GM19324 (cell line): ENCODE measurements at regions not wholly inside any gene's neighbourhood (a gene's known extent, or its start where the extent isn't known, plus 50 kb on each side); places are given as distances from the start of the nearest gene placed in this dataset.
"Not testable (repeated sequence)": the region's sequence is repeated elsewhere in the genome, so short reads cannot be mapped to it uniquely, and the experiment has no call there.

ENCODE experiments used
- ATAC-seq: cut with Tn5 transposase; IDR thresholded peaks from one replicate; pipeline ENCODE4 v1.9.1; 2021; ENCODE audit warnings: mild to moderate bottlenecking, moderate library complexity; ENCODE audit not compliant: unreplicated experiment, low FRiP score

GRCh38 chr4:67412153-67412712 is 133.1 kb downstream of the CENPC start:
- ATAC-seq = not testable (repeated sequence)

DNA sequence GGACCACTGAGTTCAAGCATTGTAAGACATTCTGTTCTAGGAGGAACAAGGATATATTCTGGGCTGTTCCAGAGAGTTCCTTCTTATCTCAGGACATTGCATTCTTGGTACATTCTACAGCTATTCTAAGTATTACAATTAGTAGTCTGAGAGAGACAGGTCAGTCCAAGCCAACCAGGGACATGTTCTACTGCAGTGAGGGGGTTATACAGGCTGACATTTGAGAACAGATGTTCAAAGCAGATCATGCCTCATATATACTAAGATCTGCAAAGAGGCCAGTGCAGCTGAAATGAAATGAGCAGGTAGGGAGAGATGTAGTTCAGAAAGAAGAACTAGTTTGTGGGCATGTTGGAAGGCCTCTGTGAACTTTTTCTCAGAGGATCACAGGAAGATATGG is 142.0 kb downstream of the CENPC start:
- ATAC-seq = no peak

GRCh38 chr4:67401902-67402301 is 143.4 kb downstream of the CENPC start:
- no peak for ATAC-seq

DNA sequence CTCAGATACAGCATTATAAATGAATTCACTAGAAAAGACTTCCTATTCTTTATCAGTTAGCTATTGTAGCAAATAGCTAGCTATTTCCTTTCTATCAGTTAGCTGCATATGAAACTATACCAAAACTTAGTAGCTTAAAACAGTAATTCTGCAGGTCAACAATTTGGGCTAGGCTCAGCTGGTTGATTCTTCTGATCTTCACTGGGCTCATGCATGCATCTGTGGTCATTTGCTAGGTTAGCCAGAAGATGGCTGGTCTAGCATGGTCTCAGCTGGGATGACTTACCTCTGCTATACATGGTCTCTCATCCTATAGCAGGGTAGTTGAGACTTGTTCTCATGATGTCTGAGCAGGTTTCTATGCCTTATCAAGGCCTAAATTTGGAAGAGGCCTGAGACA is 147.4 kb downstream of the CENPC start:
- ATAC-seq = no peak

- no peak for ATAC-seq
Observed at GRCh38 chr4:67397031-67397430, 148.3 kb downstream of the CENPC start.

- ATAC-seq = no peak
Observed at GRCh38 chr4:67396008-67396407, 149.3 kb downstream of the CENPC start.

DNA sequence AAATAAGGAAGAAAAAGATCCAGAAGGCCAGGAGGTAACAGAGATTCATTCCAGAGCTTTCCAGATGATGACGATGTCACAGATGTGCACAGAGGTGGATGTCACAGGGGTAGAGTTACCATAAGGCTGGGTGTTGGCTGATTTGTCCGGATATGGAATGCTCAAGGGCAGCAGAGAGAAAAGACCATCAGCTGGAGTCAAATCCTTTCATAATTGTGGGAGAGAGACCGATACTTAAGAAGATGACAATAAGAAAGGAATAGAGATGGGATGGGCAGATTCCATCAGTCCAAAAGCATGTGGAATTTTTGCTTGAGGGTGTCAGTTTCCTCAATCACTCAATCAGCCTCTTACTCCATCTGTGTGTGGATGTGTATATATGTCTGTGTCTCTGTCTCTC is 150.4 kb downstream of the CENPC start:
- ATAC-seq = no peak

- no peak for ATAC-seq
Observed at GRCh38 chr4:67393699-67394281, 151.5 kb downstream of the CENPC start.

GRCh38 chr4:67393007-67393406 is 152.3 kb downstream of the CENPC start:
- no peak for ATAC-seq

DNA sequence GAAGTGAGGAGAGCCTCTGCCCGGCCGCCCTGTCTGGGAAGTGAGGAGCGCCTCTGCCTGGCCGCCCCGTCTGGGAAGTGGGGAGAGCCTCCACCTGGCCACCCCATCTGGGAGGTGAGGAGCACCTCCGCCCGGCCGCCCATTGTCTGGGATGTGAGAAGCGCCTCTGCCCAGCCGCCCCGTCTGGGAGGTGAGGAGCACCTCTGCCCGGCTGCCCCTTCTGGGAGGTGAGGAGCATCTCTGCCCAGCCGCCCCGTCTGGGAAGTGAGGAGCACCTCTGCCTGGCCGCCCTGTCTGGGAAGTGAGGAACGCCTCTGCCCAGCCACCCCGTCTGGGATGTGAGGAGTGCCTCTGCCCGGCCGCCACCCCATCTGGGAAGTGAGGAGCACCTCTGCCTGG is 163.9 kb downstream of the CENPC start:
- ATAC-seq = not testable (repeated sequence)

DNA sequence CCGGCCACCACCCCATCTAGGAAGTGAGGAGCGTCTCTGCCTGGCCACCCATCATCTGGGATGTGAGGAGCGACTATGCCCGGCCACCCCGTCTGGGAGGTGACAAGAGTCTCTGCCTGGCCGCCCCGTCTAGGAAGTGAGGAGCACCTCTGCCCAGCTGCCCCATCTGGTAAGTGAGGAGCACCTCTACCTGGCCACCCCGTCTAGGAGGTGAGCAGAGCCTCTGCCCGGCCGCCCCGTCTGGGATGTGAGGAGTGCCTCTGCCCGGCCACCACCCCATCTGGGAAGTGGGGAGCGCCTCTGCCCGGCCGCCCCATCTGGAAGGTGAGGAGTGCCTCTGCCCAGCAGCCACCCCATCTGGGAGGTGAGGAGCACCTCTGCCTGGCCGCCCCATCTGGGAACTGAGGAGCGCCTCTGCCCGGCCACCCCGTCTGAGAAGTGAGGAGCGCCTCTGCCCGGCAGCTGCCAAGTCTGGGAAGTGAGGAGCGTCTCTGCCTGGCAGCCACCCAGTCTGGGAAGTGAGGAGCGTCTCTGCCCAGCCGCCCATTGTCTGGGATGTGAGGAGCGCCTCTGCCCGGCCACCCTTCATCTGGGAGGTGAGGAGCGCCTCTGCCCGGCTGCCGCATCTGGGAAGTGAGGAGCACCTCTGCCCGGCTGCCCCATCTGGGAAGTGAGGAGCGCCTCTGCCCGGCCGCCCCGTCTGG is 164.4 kb downstream of the CENPC start:
- not testable (repeated sequence) for ATAC-seq

GRCh38 chr4:67380154-67380553 is 165.1 kb downstream of the CENPC start:
- ATAC-seq = no peak

DNA sequence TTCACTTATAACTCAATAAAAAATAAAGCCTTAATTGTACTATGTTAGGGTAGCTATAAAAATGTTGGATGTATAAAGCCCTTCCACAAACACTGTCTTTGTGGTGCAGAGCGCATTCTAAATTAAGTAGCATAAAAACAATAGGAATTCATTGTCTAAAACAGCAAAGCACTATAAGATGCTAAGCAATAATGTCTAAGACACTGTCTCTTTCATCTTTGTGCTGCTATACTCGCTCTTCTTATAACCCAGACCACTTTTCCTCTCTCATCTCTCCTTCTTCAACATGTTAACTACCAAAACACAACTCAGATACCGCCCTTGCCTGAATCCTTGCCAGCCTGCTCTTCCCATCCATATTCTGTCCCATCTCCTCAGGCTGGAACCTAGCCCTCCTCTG is 170.0 kb downstream of the CENPC start:
- ATAC-seq = no peak

- no peak for ATAC-seq
Observed at GRCh38 chr4:67371615-67372014, 173.7 kb downstream of the CENPC start.

- ATAC-seq = no peak
Observed at GRCh38 chr4:67366311-67366861, 178.9 kb downstream of the CENPC start.

DNA sequence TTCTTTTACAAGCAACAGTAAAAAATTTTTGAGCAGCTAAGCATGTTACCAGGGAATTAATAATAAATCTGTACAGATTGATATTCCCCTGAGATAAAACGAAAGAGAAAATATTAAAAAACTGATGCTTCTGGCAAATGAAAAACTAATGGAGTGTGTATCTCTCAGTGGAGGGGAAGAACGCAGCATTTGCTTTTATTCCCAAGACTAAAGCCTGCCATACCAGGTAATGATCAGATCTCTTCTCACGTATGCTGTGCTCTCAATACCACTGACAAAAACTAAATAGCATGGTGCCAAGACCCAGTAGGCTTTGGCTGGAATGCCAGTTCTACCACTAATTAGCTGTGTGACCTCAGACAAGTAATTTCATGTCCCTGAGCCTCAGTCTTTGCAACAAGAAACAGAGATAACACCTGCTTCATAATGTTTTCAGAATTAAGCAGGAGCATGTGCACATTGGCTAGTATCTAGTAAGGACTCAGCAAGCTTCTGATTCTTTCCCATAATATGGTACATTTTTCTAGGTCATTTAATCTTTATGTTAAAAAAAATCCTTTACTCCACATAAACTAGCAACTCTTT is 179.6 kb downstream of the CENPC start:
- no peak for ATAC-seq

DNA sequence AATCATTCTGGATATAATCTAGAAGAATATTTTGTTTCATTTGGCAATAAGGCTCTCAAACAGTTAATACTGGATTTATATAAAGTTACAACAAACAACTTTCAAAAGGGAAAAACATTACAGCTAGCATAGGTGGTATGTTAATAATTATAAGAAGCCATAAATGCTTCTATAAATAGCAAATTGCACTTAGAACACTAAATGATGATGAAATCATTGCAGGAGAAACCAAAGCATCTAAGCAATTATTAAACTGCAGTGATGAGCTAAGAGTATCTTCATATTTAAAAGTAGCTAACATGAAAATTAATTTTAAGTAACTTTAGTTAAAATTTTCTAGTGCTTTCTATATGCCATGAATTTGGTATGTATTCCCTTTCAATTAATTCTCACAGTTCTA is 189.5 kb downstream of the CENPC start:
- no peak for ATAC-seq

GRCh38 chr4:67346654-67347053 is 198.6 kb downstream of the CENPC start:
- ATAC-seq = no peak

- ATAC-seq = no peak
Observed at GRCh38 chr4:67344594-67345380, 200.5 kb downstream of the CENPC start.

DNA sequence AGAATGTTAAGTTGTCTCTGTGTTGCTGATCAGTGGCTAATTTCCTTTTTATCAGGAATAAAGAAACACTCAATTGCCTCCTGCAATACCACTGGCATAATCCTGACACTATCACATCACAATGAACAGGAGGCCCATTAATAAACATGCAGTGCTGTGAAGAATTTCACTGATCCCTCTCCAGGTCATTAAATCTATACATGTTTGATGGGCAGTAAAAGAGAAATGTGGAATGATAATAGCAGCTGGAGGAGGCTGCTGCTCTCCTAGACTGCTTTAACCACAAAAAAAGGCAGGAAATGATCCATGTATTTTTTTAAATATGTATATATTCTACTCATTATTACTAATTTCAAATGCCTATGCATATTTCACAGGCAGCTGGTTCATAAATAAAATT is 202.1 kb downstream of the CENPC start:
- ATAC-seq = no peak

GRCh38 chr4:67342291-67342690 is 203.0 kb downstream of the CENPC start:
- ATAC-seq = no peak
